ENCODE measurements at regions not wholly inside any gene's neighbourhood (a gene's known extent, or its start where the extent isn't known, plus 50 kb on each side); places are given as distances from the start of the nearest gene placed in this dataset.

DNA sequence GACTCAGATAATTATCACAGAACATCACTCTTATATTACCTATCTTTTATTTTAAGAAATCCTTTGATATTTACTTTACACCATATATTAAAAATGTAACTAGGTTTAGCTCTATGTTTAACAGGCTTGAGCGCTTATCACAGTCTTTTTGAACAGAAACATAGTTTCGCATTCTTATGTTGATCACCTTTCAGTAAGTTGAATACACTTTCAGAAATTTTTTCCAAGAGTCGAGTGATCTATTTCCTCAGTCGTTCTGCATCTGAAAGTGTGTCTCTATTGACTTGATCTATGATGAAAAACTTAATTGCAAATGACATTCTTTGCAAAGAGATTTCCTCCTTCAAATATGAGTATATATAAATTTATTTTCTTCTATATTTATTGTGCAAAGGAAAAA lies 516.6 kb upstream of the KCNMB2 start:
- H3K4me3 ChIP-seq (ENCODE audit: low read length): no peak overlapping the region
- TF ChIP-seq ZNF274 (IDR thresholded peaks at IDR 0.05; ENCODE audit: low read depth, low read length): no peak

DNA sequence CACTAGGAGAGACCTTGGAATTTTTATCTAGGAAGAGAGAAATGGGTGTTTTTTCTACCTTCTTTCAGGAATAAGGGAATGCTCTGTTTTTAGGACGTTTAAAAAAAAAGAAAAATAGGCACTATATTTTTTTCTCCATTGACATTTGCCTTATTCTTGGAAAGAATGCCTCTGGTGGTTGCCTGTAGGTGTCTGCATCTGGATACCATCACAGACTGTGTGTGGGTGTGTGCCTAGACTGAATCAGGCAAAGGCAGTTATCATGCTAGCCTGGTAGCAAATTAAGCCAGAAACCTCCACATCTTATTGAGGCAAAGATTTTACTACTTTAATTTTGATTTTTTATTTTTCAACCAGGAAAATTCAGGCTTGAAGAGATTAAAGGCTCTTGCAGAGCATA lies 513.6 kb upstream of the KCNMB2 start:
- H3K4me3 ChIP-seq (ENCODE audit: low read length): no peak overlapping the region
- no peak for TF ChIP-seq ZNF274 (IDR thresholded peaks at IDR 0.05; ENCODE audit: low read depth, low read length)

DNA sequence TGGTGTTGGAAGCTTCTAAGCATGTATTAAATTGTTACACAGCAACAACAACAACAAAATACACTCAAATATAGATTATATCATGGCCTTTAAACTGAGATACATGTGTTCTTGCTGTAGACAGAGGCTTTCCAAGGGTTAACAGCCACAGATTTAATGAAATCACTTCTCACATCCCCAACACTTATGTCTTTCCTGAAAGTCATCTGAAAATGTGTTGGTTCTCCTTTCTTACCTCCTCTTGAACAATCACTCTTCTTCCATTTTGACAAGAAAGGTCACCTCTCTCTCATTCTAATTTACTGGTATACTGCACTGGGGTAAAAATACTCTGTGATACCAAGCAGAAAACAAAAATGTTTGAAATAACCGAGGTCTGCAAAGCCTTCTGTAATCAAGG lies 507.3 kb upstream of the KCNMB2 start:
- no peak for TF ChIP-seq ZNF274 (IDR thresholded peaks at IDR 0.05; ENCODE audit: low read depth, low read length)
- no peak overlapping the region for H3K4me3 ChIP-seq (ENCODE audit: low read length)

DNA sequence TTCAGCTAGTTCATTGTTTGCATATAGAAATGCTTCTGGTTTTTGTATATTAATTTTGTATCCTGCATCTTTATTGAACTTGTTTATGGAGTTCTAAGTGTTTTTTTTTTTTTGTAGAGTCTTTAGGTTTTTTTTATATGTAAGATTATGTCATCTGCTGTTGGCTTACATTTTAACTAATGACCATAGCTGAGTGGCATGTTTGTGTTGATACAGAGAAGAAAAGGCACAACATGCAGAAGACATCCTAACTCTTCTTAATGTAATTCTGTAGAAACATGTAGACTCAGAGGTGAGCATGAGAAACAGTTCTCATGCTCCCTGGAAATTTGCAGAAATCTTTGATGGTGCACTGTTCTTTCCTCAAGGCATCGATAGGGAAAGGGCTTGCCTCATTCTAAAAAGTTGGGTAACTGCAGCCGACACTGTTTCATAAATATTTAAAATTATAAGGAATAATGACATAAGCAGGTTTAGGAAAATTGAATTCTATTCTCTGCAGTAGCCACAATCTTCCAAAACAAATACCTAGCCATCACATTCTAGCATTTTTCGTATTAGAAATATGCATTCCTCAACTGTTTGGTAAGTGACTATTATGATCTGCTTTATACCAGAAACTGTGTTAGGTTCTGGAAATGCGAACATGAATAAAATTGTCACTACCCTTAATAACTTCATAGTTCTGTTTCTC lies 499.6 kb upstream of the KCNMB2 start:
- H3K4me3 ChIP-seq (ENCODE audit: low read length): no peak overlapping the region
- TF ChIP-seq ZNF274 (IDR thresholded peaks at IDR 0.05; ENCODE audit: low read depth, low read length): no peak

DNA sequence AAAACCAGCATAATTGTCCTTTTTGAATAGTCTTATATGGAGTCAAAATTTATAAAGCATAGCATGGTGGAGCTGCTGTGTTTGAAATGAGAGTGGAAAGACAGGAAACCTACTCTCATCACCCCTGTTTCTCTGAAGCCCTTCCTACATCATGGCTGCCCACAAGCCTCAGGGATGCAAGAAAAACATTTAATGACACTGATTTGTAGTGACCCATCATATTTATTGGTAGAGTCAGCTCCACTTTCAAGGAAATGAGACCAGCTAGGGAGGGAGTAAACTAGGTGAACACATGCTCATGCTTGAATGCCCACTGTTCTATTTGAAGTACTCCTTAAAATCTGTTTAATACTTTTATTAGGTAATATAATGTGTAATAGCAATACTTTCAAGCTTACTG lies 494.3 kb upstream of the KCNMB2 start:
- no peak overlapping the region for H3K4me3 ChIP-seq (ENCODE audit: low read length)
- no peak for TF ChIP-seq ZNF274 (IDR thresholded peaks at IDR 0.05; ENCODE audit: low read depth, low read length)

DNA sequence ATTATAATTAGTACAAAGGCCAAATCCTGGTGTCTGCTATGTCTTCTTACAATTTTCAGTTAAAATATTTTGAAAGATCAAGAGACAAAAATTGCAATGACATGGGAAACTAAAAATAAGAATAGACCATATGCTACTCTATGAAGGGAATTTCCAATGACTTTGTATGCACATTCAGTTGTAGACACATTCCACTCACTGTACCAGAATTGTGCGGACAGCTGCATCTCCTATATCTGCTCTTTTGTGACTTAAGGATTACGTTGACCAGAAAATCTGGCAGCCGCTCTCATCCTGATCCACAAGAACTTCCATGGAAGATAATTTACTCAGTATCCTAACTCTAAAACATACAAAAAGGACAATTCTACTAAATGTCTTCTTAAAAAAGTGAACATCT lies 493.9 kb upstream of the KCNMB2 start:
- no peak for TF ChIP-seq ZNF274 (IDR thresholded peaks at IDR 0.05; ENCODE audit: low read depth, low read length)
- H3K4me3 ChIP-seq (ENCODE audit: low read length): no peak overlapping the region

DNA sequence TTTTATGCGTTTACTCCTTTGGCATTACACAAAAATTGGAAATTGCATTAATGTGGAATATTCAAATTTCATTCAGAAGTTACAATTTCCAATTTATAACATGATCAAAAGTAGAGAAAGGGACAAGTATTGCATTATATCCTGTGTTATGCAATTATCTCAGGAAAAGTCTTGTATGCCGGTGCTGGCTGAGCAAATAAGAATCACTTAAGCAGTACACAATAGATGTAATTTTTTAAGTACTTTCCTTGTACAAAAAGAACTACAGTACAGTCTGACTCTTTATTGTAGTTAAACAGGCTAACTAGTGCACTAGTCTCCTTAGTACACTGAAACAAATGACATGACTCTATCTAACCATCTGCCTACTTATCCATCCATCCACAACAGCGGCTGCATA lies 493.2 kb upstream of the KCNMB2 start:
- no peak for TF ChIP-seq ZNF274 (IDR thresholded peaks at IDR 0.05; ENCODE audit: low read depth, low read length)
- H3K4me3 ChIP-seq (ENCODE audit: low read length): no peak overlapping the region

DNA sequence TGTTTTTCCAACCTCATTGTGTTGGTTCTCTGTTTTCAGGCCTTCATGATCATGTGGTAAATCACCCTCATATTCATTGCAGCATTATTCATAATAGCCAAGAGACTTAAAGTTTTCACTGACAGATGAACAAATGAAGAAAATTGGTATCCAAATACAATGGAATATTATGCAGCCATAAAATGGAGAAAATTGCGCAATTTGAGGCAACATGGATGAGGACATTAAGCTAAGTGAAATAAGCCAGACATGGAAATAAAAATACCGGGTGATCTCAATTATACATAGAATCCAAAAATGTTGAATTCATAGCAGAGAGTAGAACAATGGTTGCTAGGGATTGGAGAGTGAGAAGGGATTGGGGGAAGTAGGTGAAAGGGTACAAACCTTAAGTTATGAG lies 491.9 kb upstream of the KCNMB2 start:
- no peak for TF ChIP-seq ZNF274 (IDR thresholded peaks at IDR 0.05; ENCODE audit: low read depth, low read length)
- H3K4me3 ChIP-seq (ENCODE audit: low read length): no peak overlapping the region

DNA sequence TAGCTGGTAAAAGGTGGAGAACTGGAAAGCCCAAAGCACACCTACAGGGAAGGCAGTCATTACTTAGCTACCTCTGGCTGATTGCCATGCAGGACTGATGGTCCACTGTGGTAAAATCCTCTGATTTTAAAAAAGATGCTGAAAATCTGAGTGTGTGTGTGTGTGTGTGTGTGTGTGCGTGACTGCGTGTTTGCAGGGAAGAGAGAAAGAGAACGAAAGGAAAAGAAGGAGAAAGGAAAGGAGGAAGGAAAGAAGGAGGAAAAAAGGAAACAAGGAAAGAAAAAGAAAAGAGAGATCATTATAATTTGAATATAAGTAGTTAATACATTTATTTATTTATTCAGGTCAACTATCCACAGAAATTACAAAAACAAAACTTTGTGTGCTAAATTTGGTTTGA lies 488.7 kb upstream of the KCNMB2 start:
- no peak overlapping the region for H3K4me3 ChIP-seq (ENCODE audit: low read length)
- no peak for TF ChIP-seq ZNF274 (IDR thresholded peaks at IDR 0.05; ENCODE audit: low read depth, low read length)

DNA sequence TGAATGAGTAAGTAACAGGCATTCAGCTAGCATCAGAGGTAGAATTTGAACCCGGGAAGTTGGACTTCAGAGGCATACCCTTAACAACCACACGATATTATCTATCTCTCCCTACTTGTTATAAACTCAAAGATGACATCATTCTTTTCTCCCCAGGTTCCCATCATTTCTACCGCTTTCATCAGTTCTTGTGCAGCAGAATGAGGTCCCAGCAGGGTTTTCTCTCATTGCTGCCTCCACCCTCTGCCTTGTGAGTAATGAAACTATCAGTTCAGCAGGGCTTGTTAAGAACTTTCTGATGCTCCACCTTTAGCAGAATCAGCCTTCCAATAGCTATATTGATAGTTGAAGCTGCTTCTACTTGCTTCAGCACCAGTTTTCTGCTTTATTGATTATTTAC lies 487.5 kb upstream of the KCNMB2 start:
- TF ChIP-seq ZNF274 (IDR thresholded peaks at IDR 0.05; ENCODE audit: low read depth, low read length): no peak
- H3K4me3 ChIP-seq (ENCODE audit: low read length): no peak overlapping the region

DNA sequence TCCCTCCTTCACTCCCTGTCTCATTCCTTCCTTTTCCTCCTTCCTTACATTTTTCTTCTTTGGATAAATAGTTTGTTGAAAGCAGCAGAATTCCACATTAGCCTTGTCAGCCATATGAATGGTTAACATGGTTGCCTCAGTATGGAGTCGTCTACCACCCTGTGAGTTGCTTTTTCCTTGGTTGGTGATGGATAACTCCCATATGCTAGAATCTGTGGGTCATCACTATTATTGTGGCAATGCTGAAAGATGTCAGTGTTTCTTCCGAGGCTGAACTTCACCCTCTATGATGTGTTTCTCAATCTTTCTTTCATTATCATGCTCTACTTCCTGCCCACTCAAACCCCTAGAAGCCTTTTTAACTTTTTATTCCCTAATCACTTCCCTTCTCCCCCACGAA lies 481.8 kb upstream of the KCNMB2 start:
- no peak for TF ChIP-seq ZNF274 (IDR thresholded peaks at IDR 0.05; ENCODE audit: low read depth, low read length)
- H3K4me3 ChIP-seq (ENCODE audit: low read length): no peak overlapping the region

DNA sequence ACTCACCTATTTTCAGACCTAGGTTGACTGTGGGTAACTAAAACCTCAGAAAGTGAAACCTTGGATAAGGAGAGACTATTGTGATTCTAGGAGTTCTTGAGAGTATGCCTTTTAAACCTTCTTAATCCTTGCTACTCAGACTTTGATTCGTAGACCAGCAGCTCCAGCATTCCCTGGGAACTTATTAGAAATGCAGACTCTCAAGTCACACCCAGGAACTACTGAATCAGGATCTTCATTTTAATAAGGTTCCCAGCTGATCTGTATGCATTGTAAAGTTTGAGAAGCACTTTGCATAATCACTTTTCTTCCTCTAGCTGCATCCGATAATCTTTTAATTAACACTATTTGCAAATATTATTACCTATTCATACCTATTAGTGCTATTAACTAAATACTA lies 480.3 kb upstream of the KCNMB2 start:
- TF ChIP-seq ZNF274 (IDR thresholded peaks at IDR 0.05; ENCODE audit: low read depth, low read length): no peak
- no peak overlapping the region for H3K4me3 ChIP-seq (ENCODE audit: low read length)

DNA sequence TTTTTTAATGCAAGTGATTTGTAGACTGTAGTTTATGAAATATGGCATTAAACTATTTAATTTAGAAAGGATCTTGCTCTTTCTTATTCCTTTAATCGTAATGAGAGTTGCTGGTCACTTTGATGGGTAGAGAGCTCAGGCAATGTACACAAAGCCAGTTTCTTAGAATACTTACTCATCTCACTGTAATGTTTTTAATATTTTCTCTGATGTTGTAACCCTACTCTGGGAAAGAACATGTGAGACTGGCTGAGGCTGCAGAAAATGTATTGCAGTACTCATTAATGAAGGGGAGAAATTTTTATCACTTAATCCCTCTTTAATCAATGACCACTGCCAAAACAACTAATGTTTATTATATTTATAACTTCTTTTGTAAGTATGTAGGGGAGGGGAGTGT lies 479.4 kb upstream of the KCNMB2 start:
- H3K4me3 ChIP-seq (ENCODE audit: low read length): no peak overlapping the region
- no peak for TF ChIP-seq ZNF274 (IDR thresholded peaks at IDR 0.05; ENCODE audit: low read depth, low read length)

DNA sequence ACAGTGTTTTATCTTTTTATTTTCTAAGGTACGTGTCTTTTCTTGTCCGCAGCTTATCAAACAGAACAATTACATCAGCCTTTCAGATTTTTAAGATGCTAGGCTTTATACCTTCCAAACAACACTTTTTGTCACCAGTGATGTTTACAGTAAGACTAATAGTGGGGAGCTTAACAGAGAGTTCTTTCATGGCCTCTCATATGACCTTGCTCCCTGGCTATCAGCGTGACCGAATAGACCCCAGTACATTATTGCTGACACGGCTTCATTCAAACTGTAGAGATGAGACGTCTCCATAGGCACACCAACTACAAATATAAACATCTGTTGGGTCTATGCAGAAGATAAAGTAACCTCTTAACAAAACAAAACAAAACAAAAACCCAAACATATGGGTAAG lies 477.6 kb upstream of the KCNMB2 start:
- TF ChIP-seq ZNF274 (IDR thresholded peaks at IDR 0.05; ENCODE audit: low read depth, low read length): no peak
- H3K4me3 ChIP-seq (ENCODE audit: low read length): no peak overlapping the region

DNA sequence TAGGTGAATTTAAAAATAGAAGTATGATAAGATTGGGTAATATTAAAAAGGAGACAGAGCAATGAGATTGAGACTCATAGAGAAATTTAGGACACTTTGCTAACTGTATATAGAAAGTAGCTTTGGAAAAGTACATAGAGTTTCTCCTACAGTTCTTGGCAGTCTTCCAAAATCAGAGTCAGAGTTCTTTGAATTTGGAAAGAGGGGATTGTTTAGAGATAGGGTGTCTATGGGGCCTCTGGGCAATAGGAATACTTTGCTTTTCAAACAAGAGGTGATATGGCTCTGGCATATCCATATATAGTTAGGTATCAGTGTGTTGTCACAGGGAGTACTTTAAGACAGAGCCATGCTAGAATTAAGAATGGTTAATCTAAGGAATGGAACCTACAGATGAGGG lies 477.1 kb upstream of the KCNMB2 start:
- no peak overlapping the region for H3K4me3 ChIP-seq (ENCODE audit: low read length)
- no peak for TF ChIP-seq ZNF274 (IDR thresholded peaks at IDR 0.05; ENCODE audit: low read depth, low read length)

DNA sequence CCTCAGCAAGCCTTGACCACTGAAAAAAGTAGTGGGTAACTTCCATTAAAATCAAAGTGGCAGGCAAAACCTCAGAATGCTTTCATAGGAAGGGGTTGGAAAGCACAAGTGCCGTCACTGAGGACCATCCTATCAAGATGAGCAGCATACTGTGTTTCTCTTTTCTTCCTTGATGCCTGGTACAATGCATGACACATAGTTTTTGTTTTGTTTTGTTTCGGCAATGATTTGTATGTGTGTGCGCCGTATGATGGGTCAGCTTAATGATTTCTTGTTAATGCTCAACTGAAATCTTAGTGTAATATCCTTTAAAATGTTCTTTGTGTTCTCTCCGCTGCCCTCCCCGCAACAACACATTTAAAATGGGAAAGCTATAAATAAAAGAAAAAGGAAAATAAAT lies 476.4 kb upstream of the KCNMB2 start:
- TF ChIP-seq ZNF274 (IDR thresholded peaks at IDR 0.05; ENCODE audit: low read depth, low read length): no peak
- H3K4me3 ChIP-seq (ENCODE audit: low read length): no peak overlapping the region

All from GM08714 (cell line).